ENCODE measurements at regions not wholly inside any gene's neighbourhood (a gene's known extent, or its start where the extent isn't known, plus 50 kb on each side); places are given as distances from the start of the nearest gene placed in this dataset.

DNA sequence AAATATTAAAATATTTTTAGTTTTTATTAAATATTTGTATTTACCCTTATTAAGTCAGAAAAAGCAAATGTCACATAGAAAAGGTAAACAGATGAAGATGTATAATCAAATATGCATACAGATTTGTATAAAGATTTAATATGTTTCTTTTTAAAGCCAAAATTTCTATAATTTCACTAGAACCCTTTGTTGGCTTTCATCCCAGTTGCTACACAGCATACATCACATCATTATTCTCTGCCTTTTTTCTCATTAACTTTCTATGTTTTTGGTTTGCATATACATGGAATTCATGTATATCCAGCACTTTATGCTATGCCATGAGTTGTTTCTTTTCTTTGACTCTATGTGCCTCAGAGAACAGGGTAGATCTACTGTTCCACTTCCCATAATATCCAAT lies 957.9 kb upstream of the ADGRL2 start:
- DNase-seq: no peak

DNA sequence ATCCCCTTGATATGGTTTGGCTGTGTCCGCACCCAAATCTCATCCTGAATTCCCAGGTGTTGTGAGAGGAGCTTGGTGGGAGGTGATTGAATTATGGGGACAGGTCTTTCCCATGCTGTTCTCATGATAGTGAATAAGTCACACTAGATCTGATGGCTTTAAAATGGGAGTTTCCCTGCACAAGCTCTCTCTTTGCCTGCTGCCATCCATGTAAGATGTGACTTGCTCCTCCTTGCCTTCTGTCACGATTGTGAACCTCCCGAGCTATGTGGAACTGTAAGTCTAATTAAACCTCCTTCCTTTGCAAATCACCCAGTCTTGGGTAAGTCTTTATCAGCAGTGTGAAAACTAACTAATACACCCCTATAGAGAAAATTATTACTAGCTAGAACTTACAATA lies 959.5 kb upstream of the ADGRL2 start:
- no peak for DNase-seq

DNA sequence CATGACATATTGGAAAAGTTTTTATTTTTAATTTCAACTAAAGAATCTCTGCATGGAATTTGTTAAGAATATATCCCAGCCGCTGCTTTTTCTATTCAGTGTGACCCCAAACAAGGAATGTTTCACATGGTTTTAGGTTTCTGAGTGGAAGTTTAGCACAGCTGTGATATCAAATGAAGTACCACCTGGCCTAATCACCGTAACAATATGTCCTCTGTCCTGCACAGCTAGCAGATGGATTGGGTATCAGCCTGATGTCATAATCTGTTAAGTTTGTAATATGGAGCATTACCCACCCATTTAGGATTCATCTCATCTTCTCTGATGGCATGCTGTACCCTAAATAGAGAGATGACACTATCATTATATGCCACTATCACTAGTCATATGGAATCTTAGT lies 963.7 kb upstream of the ADGRL2 start:
- DNase-seq: no peak

DNA sequence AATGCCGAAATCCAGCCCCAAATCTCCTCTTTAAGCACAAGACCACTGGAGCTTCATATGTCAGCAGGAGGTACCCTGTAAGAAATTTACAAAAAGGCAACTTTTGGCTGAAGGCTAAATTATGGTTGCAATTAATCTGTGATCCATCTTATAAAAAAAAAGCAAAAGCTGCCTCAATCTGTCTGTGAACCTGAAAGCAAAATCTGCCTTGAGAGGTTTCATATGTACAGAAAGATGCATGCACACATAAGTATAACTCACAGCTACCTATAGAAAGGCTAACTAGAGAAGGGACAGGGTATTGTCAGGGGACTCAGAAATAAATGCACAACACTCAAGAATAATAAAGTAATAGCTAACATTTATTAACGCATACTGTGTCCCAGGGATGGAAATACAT lies 964.2 kb upstream of the ADGRL2 start:
- DNase-seq: no peak

DNA sequence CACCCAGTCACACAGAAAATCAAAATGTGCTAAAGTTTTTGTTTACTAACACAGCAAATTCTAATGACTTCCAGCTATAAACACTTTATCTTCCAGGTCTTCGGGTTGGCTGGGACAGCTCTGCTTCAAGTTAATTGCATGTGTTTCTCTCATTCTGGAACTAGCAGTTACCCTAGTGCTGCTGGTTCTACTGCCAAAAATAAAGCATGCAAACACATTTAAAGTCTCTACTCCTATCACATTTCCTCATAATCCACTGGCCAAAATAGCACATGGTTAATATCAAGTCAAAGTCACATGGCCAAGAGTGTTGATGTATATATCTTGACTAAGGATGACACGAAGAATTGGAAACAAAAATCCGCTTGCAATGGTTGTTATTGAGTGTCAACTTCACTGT lies 973.1 kb upstream of the ADGRL2 start:
- DNase-seq: no peak

DNA sequence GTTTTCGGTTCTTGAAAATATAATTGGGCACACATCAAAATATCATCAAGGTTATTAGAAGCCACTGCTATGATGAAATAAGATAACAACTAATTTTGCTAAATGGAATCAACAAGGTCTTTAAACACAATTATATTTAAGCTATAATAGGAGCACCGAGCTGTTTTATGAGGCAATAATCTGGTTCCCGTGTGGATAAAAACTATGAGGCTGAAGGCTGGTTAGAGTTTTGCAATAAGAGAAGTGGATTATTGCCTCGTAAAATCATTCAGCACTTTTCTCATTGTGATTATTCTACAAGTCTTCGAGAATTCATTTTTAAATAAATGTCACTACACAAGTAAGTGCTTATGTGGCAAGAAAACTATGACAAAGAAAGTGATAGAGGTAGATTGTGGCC lies 975.7 kb upstream of the ADGRL2 start:
- DNase-seq: no peak

DNA sequence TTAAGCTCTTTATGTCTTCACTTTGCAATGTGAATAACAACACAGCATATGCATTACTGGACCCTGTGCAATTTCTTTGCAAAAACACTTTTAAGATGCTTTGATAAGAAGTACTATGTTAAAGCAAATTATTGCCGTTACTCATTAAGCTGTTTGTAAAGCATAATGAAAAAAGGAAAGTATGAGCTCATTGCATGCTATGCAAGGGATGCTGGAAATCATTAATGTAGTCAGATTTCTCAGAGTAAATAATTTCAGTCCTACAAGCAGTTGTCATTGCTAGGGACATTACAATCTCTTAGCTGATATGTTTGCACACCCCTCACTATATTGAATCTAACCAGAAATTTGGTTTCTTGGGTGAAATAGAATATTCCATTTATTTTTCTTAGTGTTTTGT lies 982.5 kb upstream of the ADGRL2 start:
- no peak for DNase-seq

DNA sequence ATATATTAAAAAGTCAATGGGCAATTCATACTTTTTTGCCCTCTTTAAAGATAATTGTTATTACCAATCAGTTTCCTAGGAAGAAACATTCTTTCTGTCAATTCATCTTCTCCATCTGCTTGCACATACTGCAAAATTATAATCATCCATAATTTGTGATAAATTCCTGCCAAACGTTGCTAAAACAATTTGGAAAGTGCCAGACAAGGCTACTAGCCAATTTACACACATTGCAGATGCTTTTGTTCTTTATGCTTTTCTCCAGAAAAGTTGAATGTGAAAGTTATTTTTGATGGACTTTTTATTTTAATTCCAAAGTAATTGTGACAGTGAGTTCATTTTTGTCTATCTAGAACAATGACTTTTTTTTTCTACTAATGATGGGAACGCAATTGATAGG lies 992.8 kb upstream of the ADGRL2 start:
- DNase-seq: no peak

DNA sequence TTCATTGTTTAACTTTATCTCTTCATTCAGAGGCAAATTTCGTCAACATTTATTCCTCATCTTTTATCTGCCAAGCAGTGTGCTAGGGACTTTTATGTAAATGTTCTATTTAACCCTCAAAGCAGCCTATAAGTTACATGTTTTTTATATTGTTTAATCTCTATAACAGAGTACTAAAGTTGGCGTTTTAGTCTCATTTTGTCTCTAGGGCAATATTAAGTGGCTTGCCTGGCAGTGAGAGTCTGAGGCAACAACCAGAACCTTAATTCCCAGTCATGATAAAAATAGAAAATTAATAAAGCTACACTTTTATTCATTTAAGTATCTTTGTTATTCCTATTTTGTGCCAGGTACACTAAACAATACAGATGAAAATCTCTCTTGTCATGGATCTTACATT lies 994.3 kb upstream of the ADGRL2 start:
- DNase-seq: no peak

DNA sequence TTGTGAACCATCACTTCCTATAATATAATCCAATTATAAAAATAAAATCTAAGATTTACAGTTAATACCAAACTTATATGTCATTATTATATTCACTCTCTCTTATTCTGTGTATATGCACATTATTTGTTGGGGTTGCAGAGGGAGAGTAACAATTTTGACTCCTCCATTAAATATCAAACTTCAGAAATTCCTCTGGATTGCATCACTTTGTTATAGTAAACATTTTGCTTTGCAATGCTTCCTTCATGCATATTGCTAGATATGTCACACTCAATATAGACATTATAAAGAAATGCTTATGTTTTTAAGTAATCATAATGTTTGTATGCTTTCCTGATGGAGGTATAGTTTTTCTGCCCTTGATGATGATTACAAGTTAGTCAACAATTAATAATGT lies 999.0 kb upstream of the ADGRL2 start:
- no peak for DNase-seq

DNA sequence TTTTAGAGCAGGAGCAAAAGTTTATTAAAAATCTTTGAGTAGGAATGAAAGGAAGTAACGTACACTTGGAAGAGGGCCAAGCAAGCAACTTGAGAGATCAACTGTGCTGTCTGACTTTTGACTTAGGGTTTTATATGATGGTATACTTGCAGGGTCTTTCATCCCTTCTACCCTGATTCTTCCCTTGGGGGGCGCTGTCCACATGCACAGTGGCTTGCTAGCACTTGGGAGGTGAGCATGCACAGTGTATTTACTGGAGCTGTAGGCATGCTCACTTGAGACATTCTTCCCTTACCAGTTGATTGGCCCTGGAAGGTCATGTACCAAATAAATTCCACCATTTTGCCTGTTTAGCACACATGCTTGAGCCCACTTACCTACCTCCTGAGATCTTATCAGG lies 1001.3 kb upstream of the ADGRL2 start:
- no peak for DNase-seq

DNA sequence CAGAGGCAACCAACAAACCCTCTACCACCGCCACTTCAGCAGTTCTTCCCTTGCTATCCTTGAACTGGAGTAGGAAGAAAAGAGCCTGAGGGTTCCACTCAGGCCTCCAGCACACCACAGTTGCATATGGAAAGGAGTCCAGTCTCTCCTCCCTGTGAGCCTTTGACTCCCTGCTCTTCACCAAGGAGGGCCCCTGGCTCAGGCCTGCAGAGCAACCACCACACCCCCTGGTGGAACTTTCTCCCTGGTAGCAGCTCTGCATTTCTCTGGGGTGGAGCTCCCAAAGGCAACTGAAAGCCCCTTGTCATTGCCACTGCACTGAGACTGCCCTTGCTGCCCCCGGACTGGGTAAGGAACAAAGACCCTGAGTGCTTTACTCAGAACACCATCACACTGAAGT lies 1021.5 kb upstream of the ADGRL2 start:
- no peak for DNase-seq

DNA sequence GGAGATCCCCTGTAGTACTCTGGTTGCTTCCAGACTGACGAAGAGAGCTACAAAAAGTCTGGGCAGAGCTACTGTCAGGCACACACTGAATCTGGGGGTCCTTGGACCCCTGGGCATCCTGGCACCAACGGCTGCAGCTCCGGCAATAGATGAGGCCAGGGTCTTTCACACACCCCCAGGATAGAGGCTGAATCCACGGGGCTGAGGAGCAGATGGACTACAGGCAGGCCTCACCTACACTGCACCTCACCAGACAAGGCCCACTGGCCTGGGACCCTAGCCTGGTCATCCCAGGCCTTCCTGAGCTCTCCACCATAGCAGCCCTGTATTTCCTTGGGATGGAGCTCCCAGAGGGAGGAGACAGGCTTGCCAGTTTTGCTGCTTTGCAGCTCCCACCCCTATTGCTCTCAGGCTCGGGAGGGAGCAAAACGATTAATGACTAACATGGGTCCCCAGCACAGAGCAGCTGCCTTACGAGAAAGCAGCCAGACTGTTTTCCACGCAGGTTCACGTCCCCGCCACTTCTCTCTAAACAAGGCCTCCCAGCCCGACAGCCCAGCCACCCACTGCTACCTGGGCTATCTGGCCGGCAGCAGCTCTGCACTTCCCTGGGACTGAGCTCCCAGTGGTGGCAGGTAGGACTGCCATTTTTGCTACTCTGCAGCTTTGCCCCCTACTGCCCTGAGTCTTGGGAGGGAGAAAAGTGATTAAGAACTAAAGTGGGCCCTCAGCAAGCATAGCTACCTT lies 1022.5 kb upstream of the ADGRL2 start:
- DNase-seq: no peak

DNA sequence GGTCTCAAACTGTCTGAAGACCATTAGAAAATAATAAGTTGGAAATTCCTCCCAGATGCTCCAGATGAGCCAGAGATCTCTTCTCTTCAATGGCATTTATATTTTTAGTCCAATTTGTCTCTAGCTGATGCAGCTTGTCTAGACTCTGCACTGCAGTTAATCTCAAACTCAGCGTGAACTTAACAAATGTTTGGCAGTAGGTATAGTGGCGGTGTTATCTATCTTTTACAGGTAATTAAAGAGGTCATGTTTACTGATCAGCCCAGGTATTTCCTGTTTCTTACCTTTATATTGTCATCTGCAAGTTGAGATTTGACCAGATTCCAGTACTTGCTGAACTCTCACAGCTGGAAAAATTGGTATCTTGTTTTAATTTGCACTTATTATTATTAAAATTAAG lies 1024.5 kb upstream of the ADGRL2 start:
- no peak for DNase-seq

DNA sequence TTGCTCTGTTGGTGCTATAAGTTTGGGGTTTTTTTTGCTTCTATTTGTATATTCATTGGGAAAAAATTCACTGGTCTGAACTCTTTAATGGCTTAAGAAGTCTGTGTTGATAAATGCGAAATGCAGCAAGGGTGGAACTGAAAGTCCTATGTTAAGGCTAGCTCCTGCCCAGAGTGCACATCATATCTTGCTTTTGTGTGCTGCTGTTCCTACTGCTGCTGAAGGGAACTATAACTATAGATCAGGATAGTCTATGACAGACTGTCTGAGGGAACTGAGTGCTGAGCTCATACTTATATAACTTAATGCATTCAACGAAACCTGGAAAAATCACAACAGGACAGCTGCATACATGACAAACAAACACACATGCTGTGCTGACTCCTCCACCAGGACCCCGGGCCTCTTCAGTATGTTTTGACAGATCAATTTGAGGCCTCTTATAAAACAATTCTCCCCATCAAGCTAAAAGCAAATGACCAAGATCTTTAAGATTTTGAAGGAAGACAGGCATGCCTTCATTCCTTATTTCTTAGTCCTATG lies 1031.5 kb upstream of the ADGRL2 start:
- DNase-seq: no peak

DNA sequence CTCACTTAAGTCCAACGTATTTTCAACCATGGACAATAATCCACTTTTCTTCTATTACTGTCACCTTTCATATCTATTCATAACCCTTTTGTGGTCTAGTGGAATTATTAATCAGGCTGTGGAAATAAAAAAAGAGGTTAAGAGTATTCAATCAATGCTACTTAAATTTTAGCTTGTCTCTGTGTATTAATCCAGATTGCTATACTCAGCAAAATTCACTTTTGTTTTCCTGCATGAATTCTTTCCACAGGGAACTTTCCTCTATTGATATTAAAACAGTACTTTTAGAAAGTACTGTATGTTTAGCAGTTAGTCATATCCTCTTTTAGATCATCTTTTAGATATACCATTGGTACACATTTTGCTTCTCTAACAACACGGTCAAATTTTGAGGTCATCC lies 1033.0 kb upstream of the ADGRL2 start:
- DNase-seq: no peak

DNA sequence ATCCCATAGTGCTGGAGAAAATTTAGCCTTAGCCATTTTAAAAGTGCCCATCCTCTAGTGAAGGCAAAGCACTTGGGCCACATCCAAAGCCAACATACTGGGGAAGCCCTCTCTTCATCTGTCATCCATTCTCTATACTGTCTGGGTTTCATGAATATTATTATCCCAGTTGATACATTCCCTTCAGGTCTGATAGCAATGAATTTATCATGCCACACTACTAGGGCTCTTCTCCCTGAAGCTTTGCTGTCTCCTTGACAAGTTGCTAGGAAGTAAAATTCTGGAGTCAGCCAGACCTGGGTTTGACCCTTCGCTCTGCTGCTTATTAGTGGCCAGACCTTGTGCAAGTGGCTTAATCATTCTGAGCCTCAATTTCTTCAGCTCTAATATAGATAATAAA lies 1041.4 kb upstream of the ADGRL2 start:
- DNase-seq: no peak

DNA sequence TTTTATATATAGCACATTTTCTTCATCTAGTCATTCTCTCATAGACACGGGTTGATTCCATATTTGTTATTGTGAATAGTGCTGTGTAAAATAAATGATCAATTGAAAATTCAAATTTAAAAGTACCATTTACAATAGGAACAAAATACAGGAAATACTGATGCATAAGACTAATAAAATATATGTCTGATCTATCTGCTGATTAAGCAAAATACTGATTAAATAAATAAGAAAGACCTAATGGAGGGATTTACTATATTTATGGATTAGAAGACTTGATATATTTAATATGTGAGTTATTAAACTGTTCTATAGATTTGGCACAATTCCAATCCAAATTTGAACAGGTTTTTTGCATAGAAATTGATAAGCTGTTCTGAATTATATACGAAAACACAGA lies 1044.8 kb upstream of the ADGRL2 start:
- DNase-seq: no peak

DNA sequence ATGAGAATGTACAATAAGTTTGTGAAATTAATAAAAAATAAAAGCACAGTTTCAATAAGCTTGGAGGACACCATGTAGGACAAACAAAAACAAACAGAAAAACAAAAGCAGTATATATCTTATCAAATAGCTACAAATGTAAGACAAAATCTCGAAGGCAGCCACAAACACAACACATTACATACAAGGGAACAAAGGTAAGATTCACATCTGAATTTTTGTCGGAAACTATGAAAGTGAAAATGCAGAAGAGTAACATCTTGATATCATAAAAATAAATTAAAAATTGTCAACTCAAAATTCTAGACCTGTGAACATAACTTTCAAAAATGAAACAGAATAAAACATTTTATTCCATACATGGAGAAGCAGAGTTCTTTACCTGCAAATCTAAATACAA lies 1049.5 kb upstream of the ADGRL2 start:
- DNase-seq: no peak

DNA sequence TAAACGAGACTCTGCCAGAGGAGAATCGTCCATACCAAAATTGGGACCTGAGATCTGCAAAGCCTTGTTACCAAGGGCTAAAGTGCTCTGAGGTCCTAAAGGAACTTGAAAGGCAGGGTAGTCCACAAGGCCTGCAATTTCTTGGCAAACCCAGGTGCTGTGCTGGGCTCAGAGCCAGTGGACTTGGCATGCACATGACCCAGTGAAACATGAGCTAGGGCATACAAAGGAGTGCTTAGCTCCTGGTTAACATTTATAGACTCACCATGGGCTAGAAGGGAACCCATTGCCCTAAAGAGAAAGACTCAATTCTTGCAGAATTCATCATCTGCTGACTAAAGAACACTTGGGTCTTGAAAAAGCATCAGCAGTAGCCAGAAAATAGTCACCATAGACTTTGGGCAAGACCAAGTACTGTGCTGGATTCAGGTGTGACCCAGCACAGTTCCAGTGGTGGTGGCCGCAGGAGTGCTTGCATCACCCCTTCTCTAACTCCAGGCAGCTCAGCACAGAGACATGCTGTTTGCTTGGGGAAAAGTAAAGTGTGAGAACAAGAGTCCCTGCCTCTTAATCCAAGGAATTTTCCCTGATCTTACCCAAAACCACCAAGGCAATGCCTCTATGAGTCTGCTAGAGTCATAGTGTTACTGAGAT lies 1069.4 kb upstream of the ADGRL2 start:
- DNase-seq: no peak

DNA sequence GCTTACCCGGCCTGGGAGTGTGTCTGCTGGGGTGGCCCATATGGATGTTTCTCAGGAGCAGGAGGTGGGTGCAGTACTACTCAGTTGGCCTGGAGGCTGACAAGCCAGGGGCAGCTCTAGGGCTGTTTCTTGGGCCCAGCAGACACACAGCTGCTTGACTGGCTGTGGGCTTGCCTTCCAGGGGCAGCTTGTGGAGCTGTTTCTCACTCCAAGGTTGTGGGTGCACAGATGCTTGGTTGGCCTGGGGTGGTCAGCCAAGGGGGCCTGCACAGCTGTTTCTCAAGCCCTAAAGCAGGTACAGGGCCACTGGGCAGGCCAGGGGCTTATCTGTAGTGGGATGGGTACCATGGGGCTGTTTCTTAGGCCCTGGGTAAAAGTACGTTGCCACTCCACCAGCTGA lies 1078.1 kb upstream of the ADGRL2 start:
- DNase-seq: no peak

DNA sequence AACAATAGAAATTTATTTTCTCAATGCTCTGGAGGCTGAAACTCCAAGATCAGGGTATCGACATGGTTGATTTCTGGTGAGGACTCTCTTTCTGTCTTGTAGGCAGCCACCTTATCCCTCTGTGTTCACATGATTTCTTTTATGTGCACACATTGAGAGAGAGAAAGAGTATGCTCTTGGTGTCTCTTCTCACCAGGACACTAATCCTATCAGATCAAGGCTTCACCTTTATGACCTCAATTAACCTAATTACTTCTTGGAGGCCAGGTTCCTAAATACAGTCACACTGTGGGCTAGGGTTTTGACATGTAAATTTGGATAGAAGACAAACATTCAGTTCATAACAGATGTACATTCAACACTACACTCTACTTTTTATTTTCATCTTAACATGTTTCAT lies 1094.2 kb upstream of the ADGRL2 start:
- DNase-seq: no peak

DNA sequence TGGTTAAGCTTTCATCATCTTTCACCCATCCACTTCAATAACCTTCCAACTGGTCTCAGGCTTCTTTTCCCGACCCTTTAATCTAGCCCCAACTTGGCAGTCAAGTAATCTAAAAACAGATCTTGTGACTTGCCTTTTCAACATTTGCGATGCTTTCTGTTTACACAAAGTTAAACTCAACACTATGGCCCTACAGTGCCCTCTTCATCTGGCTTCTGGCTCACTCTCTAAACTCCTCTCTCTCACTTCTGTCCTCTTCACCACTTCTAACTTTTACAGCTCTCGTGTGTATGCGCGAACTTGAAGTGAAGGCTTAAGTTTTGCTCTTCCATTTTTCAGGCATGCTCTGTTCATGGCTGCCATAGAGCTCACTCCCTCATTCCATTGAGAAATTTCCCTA lies 1122.3 kb upstream of the ADGRL2 start:
- DNase-seq: no peak

DNA sequence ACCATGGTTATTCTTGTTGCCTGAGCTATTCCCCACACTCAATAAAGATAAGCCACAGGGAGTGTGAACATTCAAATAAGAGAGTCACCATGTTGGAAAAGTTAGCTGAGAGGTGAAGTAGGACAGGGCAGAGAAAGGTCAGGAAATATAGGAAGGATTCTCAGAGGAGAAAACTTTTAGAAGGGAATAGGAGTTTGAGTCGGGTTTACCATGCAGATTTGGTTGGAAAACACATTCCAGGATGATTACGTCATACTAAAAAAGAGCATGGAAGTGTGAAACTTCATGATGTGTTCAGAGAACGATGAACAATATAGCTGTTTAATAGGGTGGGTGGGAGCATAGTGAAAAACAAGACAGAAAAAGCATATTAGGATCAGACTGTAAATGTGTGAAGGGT lies 1125.3 kb upstream of the ADGRL2 start:
- no peak for DNase-seq
